WTC11 (cell line): ENCODE measurements at regions not wholly inside any gene's neighbourhood (a gene's known extent, or its start where the extent isn't known, plus 50 kb on each side); places are given as distances from the start of the nearest gene placed in this dataset.

Experiments used
- ATAC-seq: fragments of 200-7000 bp; cut with Tn5 transposase; 2 replicates; pipeline ENCODE4 v1.10.0; 2021; ENCODE audit warnings: mild to moderate bottlenecking, moderate library complexity
- CTCF ChIA-PET: fragments of 300-600 bp; sonication (Branson Sonifier 250); formaldehyde crosslinking; loops from one replicate; lab custom pipeline; 2021; ENCODE audit warnings: antibody characterized with exemption; lab: Charles Lee
- POLR2A ChIA-PET: fragments of 350-600 bp; sonication (Branson Sonifier 250); formaldehyde crosslinking; loops from one replicate; lab custom pipeline; 2021; ENCODE audit warnings: antibody characterized with exemption; lab: Charles Lee
- DNase-seq: peaks from one replicate; pipeline ENCODE4 v3.0.0; 2021; ENCODE audit warnings: low spot score
- H3K27ac Mint-ChIP-seq: 2 replicates; pipeline ENCODE4 v1.8.0; 2021; ENCODE audit warnings: mixed read lengths
- H3K27me3 Mint-ChIP-seq: 2 replicates; pipeline ENCODE4 v1.8.0; 2021; ENCODE audit warnings: low read depth, mild to moderate bottlenecking, moderate library complexity, mixed read lengths
- H3K36me3 Mint-ChIP-seq: 2 replicates; pipeline ENCODE4 v1.8.0; 2021; ENCODE audit warnings: mixed read lengths
- H3K4me1 Mint-ChIP-seq: 2 replicates; pipeline ENCODE4 v1.8.0; 2022; ENCODE audit warnings: mixed read lengths
- H3K4me3 Mint-ChIP-seq: 2 replicates; pipeline ENCODE4 v1.8.0; 2021; ENCODE audit warnings: mild to moderate bottlenecking, moderate library complexity, mixed read lengths
- H3K9me3 Mint-ChIP-seq: 2 replicates; pipeline ENCODE4 v1.8.0; 2021; ENCODE audit warnings: mixed read lengths
- ATF1 ChIP-seq: sonication (generic); formaldehyde crosslinking; IDR thresholded peaks from 2 replicates; pipeline ENCODE4 v1.8.1; 2023; ENCODE audit warnings: mild to moderate bottlenecking, moderate library complexity, missing genetic modification reagents
- ATF2 ChIP-seq: sonication (generic); formaldehyde crosslinking; IDR thresholded peaks from 2 replicates; pipeline ENCODE4 v1.8.1; 2022; ENCODE audit warnings: low read depth, missing genetic modification reagents, borderline replicate concordance
- ATF3 ChIP-seq: sonication (generic); formaldehyde crosslinking; conservative IDR thresholded peaks from 2 replicates; pipeline ENCODE4 v1.8.1; 2022; ENCODE audit warnings: mild to moderate bottlenecking, missing genetic modification reagents
- CTCF ChIP-seq: fragments of 200-600 bp; IDR thresholded peaks from 2 replicates; pipeline ENCODE4 v1.8.0; 2022; ENCODE audit warnings: antibody characterized with exemption
- IRF2 ChIP-seq: sonication (generic); formaldehyde crosslinking; IDR thresholded peaks from 2 replicates; pipeline ENCODE4 v1.8.0; 2022; ENCODE audit warnings: low read depth, missing genetic modification reagents, borderline replicate concordance
- MYBL2 ChIP-seq: sonication (generic); formaldehyde crosslinking; IDR thresholded peaks from 2 replicates; pipeline ENCODE4 v1.8.1; 2023; ENCODE audit warnings: mild to moderate bottlenecking, moderate library complexity, missing genetic modification reagents
- PRDM15 ChIP-seq: sonication (generic); formaldehyde crosslinking; IDR thresholded peaks from 2 replicates; pipeline ENCODE4 v1.8.0; 2022; ENCODE audit warnings: missing genetic modification reagents
- SOX15 ChIP-seq: fragments of 250-450 bp; sonication (Bioruptor Pico); IDR thresholded peaks from 2 replicates; pipeline ENCODE4 v1.9.0; 2021; ENCODE audit warnings: mild to moderate bottlenecking
- STAT6 ChIP-seq: sonication (generic); formaldehyde crosslinking; conservative IDR thresholded peaks from 2 replicates; pipeline ENCODE4 v1.8.1; 2023; ENCODE audit warnings: mild to moderate bottlenecking, low read depth, missing genetic modification reagents, moderate library complexity
- TCF7 ChIP-seq: sonication (generic); formaldehyde crosslinking; IDR thresholded peaks from 2 replicates; pipeline ENCODE4 v1.8.0; 2022; ENCODE audit warnings: mild to moderate bottlenecking, low read depth, missing genetic modification reagents, moderate library complexity
- ZBTB43 ChIP-seq: sonication (generic); formaldehyde crosslinking; IDR thresholded peaks from 2 replicates; pipeline ENCODE4 v1.8.1; 2023; ENCODE audit warnings: mild to moderate bottlenecking, missing genetic modification reagents
- ZNF121 ChIP-seq: sonication (generic); formaldehyde crosslinking; IDR thresholded peaks from 2 replicates; pipeline ENCODE4 v1.8.0; 2023; ENCODE audit warnings: missing genetic modification reagents
- ZNF671 ChIP-seq: fragments of 250-450 bp; sonication (Bioruptor Pico); IDR thresholded peaks from 2 replicates; pipeline ENCODE4 v1.8.0; 2021; ENCODE audit warnings: mild to moderate bottlenecking

GRCh38 chr12:84357314-84357713 lies 555.3 kb downstream of the SLC6A15 start (continued):
- TF ChIP-seq SOX15 (CRISPR knock-in tag) = no peak
- TF ChIP-seq MYBL2 = no peak
- no peak for TF ChIP-seq ATF2 (CRISPR knock-in tag)
- TF ChIP-seq, all 79 proteins: peak for 0

- no peak for TF ChIP-seq ZNF121
- no peak for TF ChIP-seq ZBTB43
- TF ChIP-seq ATF1 (CRISPR knock-in tag) = no peak
- TF ChIP-seq ZNF671 (CRISPR knock-in tag) = no peak
- TF ChIP-seq IRF2 (CRISPR knock-in tag) = no peak
- TF ChIP-seq CTCF = no peak
- no peak for TF ChIP-seq TCF7 (CRISPR knock-in tag)
- no peak for TF ChIP-seq PRDM15 (CRISPR knock-in tag)
- TF ChIP-seq ATF3 (CRISPR knock-in tag) = no peak
- no peak for TF ChIP-seq STAT6 (CRISPR knock-in tag)
- TF ChIP-seq, all 79 proteins: peak for 0
- H3K36me3 Mint-ChIP-seq = no peaks in the 10 kb centered on the region
- no peaks in the 10 kb centered on the region for H3K27me3 Mint-ChIP-seq
- no peak overlapping the region for H3K4me3 Mint-ChIP-seq
- peaks cover 3% of the 10 kb centered on the region; the same call in 1 of the 2 replicates for H3K9me3 Mint-ChIP-seq
- ChIA-PET POLR2A (no interaction called here), CTCF (no interaction called here)
- DNase-seq (no peak), ATAC-seq (no peak)
- no peak overlapping the region for H3K27ac Mint-ChIP-seq
- no peaks in the 10 kb centered on the region for H3K4me1 Mint-ChIP-seq
Observed at GRCh38 chr12:84356224-84356623, 556.4 kb downstream of the SLC6A15 start.
